ENCODE measurements at regions not wholly inside any gene's neighbourhood (a gene's known extent, or its start where the extent isn't known, plus 50 kb on each side); places are given as distances from the start of the nearest gene placed in this dataset.

DNA sequence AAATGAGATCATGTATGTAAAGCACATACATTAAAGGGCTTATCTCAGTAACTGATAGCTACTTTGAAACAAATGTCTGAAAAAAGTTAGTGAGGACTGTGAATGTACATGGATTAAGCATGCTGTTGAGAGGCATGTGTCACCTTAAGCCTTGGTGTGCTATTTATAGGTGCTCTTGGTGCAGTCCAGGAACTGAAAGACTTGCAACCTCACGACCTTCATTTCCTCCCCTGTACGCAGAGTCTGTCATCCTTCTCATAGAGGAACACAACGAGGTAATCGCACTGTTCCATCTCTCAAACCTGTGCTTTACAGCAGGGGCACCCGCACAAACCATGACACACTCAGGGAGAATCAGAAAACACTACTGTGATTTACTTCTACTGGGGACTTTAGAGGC, 65.6 kb downstream of the UFM1 start:
- no peak for TF ChIP-seq CTCF (IDR thresholded peaks at IDR 0.05; ENCODE audit: insufficient read depth, low read depth, low read length, missing control alignments)
- H3K4me3 ChIP-seq (ENCODE audit: low read length), result no peak overlapping the region
- DNase-seq (ENCODE audit: low read depth), result peak; percentile 37

DNA sequence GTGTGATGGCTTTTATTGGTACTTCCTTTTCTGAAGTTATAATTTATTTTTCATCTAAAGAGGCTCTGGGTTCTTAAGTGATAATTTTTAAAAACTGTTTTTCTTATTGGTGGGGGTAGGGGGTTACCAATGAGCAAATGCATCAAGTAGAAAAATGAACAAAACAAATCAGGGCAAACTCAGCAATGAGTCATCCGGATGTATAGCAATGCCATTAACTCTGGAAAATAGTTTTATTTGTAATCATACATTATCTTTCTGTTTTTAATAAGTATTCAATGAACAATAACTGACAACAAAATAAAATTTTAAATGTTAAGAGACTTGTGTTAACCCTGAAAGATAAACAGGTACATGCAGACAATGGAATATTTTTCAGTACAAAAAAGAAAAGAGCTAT, 67.6 kb downstream of the UFM1 start:
- no peak for TF ChIP-seq CTCF (IDR thresholded peaks at IDR 0.05; ENCODE audit: insufficient read depth, low read depth, low read length, missing control alignments)
- DNase-seq (ENCODE audit: low read depth), result peak; percentile 46

DNA sequence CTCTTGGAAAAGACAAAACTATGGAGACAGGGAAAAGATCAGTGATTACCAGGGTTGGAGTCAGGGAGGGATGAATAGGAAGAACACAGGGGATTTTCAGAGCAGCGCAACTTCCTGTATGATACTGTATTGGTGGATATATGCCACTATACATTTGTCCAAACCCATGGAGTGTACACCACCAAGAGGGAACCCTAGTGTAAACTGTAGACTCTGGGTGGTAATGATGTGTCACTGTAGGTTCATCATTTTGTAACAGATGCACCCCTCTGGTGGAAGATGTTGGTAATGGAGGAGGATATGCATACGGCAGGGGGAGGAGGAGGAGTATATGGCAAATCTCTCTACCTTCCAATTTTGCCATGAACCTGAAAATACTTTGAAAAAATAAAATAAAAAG, 68.1 kb downstream of the UFM1 start:
- no peak overlapping the region for H3K4me3 ChIP-seq (ENCODE audit: low read length)
- TF ChIP-seq CTCF (IDR thresholded peaks at IDR 0.05; ENCODE audit: insufficient read depth, low read depth, low read length, missing control alignments), result peak; percentile 67
- peak; percentile 71 for DNase-seq (ENCODE audit: low read depth)

More for the DNA sequence above, 67.6 kb downstream of the UFM1 start:
- no peak overlapping the region for H3K4me3 ChIP-seq (ENCODE audit: low read length)

DNA sequence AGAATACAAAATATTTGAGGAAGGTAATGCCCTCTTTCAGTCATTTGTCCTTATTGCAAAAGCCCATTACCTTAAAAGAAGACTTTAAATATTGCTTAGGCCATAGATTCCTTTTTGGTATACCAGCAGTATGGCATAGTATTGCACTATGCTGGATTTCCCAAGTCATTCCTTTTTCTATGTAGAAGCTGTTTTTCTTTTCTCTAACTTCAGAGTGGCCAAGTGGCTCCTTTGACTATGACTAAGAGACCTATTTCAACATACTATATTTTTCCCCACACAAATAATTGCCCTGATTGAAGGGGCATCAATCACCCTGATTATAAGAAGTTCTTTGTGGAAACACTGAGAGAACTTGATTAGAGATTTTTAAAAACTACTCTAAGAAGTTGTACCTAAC, 68.6 kb downstream of the UFM1 start:
- no peak for TF ChIP-seq CTCF (IDR thresholded peaks at IDR 0.05; ENCODE audit: insufficient read depth, low read depth, low read length, missing control alignments)
- no peak overlapping the region for H3K4me3 ChIP-seq (ENCODE audit: low read length)
- DNase-seq (ENCODE audit: low read depth), result peak; percentile 20

DNA sequence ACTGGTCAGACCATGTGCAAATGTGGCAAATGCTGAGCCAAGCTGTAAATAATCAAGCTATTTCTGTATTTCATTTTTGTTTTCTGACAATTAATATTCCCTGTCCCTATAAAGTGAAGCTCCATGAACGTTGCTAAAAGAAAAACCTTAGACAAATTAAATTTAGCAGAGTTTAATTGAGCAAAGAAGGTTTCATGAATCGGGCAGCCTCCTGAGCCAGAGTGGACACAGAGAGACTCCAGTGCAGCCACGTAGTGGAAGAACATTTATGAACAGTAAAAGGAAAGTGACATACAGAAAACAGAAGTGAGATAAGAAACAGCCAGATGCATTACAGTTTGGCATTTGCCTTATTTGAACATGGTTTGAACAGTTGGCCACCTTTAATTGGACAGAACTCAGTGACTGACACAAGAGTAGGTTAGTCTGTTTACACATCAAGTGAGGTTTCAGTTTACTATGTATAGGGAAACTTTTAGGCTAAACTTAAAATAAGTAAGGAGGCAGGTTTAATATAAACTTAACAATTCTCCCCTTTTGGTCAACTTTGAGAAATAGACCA, 69.7 kb downstream of the UFM1 start:
- TF ChIP-seq CTCF (IDR thresholded peaks at IDR 0.05; ENCODE audit: insufficient read depth, low read depth, low read length, missing control alignments), result no peak
- no peak for DNase-seq (ENCODE audit: low read depth)
- no peak overlapping the region for H3K4me3 ChIP-seq (ENCODE audit: low read length)

GRCh38 chr13:38421590-38422560, 72.2 kb downstream of the UFM1 start:
- H3K4me3 ChIP-seq (ENCODE audit: low read length), result no peak overlapping the region
- peak; percentile 45 for DNase-seq (ENCODE audit: low read depth)
- TF ChIP-seq CTCF (IDR thresholded peaks at IDR 0.05; ENCODE audit: insufficient read depth, low read depth, low read length, missing control alignments), result no peak
